ENCODE measurements at regions not wholly inside any gene's neighbourhood (a gene's known extent, or its start where the extent isn't known, plus 50 kb on each side); places are given as distances from the start of the nearest gene placed in this dataset.

DNA sequence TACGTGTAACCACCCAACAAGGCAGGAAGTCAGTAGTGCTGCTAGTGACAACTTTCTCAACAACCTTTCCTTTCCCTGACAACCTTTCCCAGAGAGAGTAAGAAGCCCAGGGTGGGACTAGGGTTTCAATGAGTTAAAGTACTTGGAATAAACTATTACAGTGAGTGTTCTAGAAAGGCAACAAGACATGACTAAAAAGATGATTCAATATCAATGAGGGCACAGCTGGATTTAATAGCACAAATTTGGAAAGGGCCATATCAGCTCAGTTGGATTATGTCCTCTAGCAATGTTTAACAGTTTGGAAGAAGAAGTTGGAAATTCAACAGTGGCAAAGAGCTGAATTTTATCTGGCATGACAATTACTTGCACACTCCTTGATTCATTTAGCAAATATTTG, 90.4 kb upstream of the GRIN2B start:
- Mint-ChIP-seq H3K9me3 (ENCODE audit: unreplicated experiment) (peaks cover 9% of the 10 kb centered on the region), H3K4me3 (ENCODE audit: unreplicated experiment) (no peak overlapping the region), H3K27ac (ENCODE audit: low read depth, unreplicated experiment) (no peak overlapping the region), H3K27me3 (ENCODE audit: insufficient read depth, unreplicated experiment) (no peaks in the 10 kb centered on the region), H3K4me1 (ENCODE audit: insufficient read depth, unreplicated experiment) (no peaks in the 10 kb centered on the region), H3K36me3 (ENCODE audit: insufficient read depth, unreplicated experiment) (no peaks in the 10 kb centered on the region)
- intact Hi-C loops (cut with micrococcal nuclease): no loop called here
- BruUV-seq (replicated peaks): no TSS peak
- POLR2A ChIA-PET: no interaction called here
- CTCF ChIA-PET: no interaction called here
- DNase-seq (ENCODE audit: unreplicated experiment): no peak
- TF ChIP-seq, protein P1, sequence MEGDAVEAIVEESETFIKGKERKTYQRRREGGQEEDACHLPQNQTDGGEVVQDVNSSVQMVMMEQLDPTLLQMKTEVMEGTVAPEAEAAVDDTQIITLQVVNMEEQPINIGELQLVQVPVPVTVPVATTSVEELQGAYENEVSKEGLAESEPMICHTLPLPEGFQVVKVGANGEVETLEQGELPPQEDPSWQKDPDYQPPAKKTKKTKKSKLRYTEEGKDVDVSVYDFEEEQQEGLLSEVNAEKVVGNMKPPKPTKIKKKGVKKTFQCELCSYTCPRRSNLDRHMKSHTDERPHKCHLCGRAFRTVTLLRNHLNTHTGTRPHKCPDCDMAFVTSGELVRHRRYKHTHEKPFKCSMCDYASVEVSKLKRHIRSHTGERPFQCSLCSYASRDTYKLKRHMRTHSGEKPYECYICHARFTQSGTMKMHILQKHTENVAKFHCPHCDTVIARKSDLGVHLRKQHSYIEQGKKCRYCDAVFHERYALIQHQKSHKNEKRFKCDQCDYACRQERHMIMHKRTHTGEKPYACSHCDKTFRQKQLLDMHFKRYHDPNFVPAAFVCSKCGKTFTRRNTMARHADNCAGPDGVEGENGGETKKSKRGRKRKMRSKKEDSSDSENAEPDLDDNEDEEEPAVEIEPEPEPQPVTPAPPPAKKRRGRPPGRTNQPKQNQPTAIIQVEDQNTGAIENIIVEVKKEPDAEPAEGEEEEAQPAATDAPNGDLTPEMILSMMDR (IDR thresholded peaks at IDR 0.05; ENCODE audit: unreplicated experiment): no peak

DNA sequence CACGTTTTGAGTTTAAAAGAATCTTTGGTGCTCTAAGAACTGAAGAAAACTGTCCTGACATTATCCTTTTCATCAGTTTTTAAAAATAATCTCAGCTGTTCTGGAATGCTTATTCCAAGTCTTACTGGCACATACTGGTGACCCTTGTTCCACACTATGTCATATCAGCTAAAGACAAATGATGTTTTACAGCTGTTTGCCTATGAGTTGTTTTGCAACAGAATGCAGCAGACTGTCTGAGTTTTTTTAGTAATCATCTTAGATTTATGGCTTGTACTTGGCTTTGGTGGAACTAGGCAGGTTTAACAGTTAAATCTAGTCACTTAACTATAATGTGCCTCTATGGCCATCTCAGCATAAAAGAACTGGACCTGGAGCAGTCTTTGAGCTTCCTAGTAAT, 91.6 kb upstream of the GRIN2B start:
- no TSS peak for BruUV-seq (replicated peaks)
- CTCF ChIA-PET: no interaction called here

GRCh38 chr12:14075797-14076393, 94.5 kb upstream of the GRIN2B start:
- TF ChIP-seq, protein P1 (IDR thresholded peaks at IDR 0.05; ENCODE audit: unreplicated experiment): no peak
- H3K4me3 Mint-ChIP-seq (ENCODE audit: unreplicated experiment): no peak overlapping the region
- peaks cover 15% of the 10 kb centered on the region for H3K9me3 Mint-ChIP-seq (ENCODE audit: unreplicated experiment)
- intact Hi-C loops (cut with micrococcal nuclease): no loop called here
- DNase-seq (ENCODE audit: unreplicated experiment): no peak
- ChIA-PET POLR2A (no interaction called here), CTCF (no interaction called here)
- no peak overlapping the region for H3K27ac Mint-ChIP-seq (ENCODE audit: low read depth, unreplicated experiment)
- no TSS peak for BruUV-seq (replicated peaks)
- H3K4me1 Mint-ChIP-seq (ENCODE audit: insufficient read depth, unreplicated experiment): no peaks in the 10 kb centered on the region
- H3K27me3 Mint-ChIP-seq (ENCODE audit: insufficient read depth, unreplicated experiment): no peaks in the 10 kb centered on the region
- H3K36me3 Mint-ChIP-seq (ENCODE audit: insufficient read depth, unreplicated experiment): no peaks in the 10 kb centered on the region

More for the DNA sequence above, 91.6 kb upstream of the GRIN2B start:
- POLR2A ChIA-PET: no interaction called here
- Mint-ChIP-seq H3K36me3 (ENCODE audit: insufficient read depth, unreplicated experiment) (no peaks in the 10 kb centered on the region), H3K27ac (ENCODE audit: low read depth, unreplicated experiment) (no peak overlapping the region), H3K4me1 (ENCODE audit: insufficient read depth, unreplicated experiment) (no peaks in the 10 kb centered on the region), H3K4me3 (ENCODE audit: unreplicated experiment) (no peak overlapping the region), H3K9me3 (ENCODE audit: unreplicated experiment) (peaks cover 15% of the 10 kb centered on the region), H3K27me3 (ENCODE audit: insufficient read depth, unreplicated experiment) (no peaks in the 10 kb centered on the region)
- TF ChIP-seq, protein P1 (IDR thresholded peaks at IDR 0.05; ENCODE audit: unreplicated experiment): no peak
- intact Hi-C loops (cut with micrococcal nuclease): no loop called here
- DNase-seq (ENCODE audit: unreplicated experiment): no peak

GRCh38 chr12:14076538-14076937, 95.1 kb upstream of the GRIN2B start:
- Mint-ChIP-seq H3K4me1 (ENCODE audit: insufficient read depth, unreplicated experiment) (no peaks in the 10 kb centered on the region), H3K36me3 (ENCODE audit: insufficient read depth, unreplicated experiment) (no peaks in the 10 kb centered on the region), H3K27me3 (ENCODE audit: insufficient read depth, unreplicated experiment) (no peaks in the 10 kb centered on the region), H3K9me3 (ENCODE audit: unreplicated experiment) (peaks cover 12% of the 10 kb centered on the region), H3K27ac (ENCODE audit: low read depth, unreplicated experiment) (no peak overlapping the region), H3K4me3 (ENCODE audit: unreplicated experiment) (no peak overlapping the region)
- BruUV-seq (replicated peaks): no TSS peak
- CTCF ChIA-PET: no interaction called here
- no peak for DNase-seq (ENCODE audit: unreplicated experiment)
- POLR2A ChIA-PET: no interaction called here
- TF ChIP-seq, protein P1 (IDR thresholded peaks at IDR 0.05; ENCODE audit: unreplicated experiment): no peak
- intact Hi-C loops (cut with micrococcal nuclease): no loop called here
